Activated CD4-positive, alpha-beta T cell treated with anti-CD3 and anti-CD28 coated beads for 36 hours (primary cell): ENCODE measurements at regions not wholly inside any gene's neighbourhood (a gene's known extent, or its start where the extent isn't known, plus 50 kb on each side); places are given as distances from the start of the nearest gene placed in this dataset.

ENCODE experiments used
- ATAC-seq: fragments of 200-7000 bp; cut with Tn5 transposase; one replicate; pipeline ENCODE4 v1.10.0; 2021; ENCODE audit warnings: mild to moderate bottlenecking, moderate library complexity
- CTCF ChIA-PET: fragments of 350-600 bp; sonication (Branson Sonifier 250); formaldehyde crosslinking; loops from one replicate; lab custom pipeline; 2021; ENCODE audit warnings: antibody characterized with exemption; lab: Charles Lee
- POLR2A ChIA-PET: fragments of 350-600 bp; sonication (Branson Sonifier 250); formaldehyde crosslinking; loops from one replicate; lab custom pipeline; 2021; ENCODE audit warnings: antibody characterized with exemption, inconsistent platforms; lab: Charles Lee
- DNase-seq: peaks from one replicate; pipeline ENCODE4 v3.0.0-alpha.2; 2020
- H3K27ac Mint-ChIP-seq: one replicate; pipeline ENCODE4 v1.8.0; 2021; ENCODE audit warnings: mixed read lengths
- H3K27me3 Mint-ChIP-seq: one replicate; pipeline ENCODE4 v1.8.0; 2021; ENCODE audit warnings: mixed read lengths
- H3K36me3 Mint-ChIP-seq: one replicate; pipeline ENCODE4 v1.8.0; 2021; ENCODE audit warnings: low read depth, mixed read lengths
- H3K4me1 Mint-ChIP-seq: one replicate; pipeline ENCODE4 v1.8.0; 2021; ENCODE audit warnings: mixed read lengths
- H3K4me3 Mint-ChIP-seq: one replicate; pipeline ENCODE4 v1.8.0; 2021; ENCODE audit warnings: mild to moderate bottlenecking, moderate library complexity, mixed read lengths
- H3K9me3 Mint-ChIP-seq: one replicate; pipeline ENCODE4 v1.8.0; 2021; ENCODE audit warnings: low read depth, mixed read lengths
- intact Hi-C, 2 experiments: fragments of 100-400 bp; cut with DNase I in 1 of 2; cut with micrococcal nuclease in 1 of 2; formaldehyde crosslinking; loops; one replicate each; pipeline versions ENCODE4 v1.14.2 to v1.15.1; 2022 to 2024; cut with DNase I, micrococcal nuclease

- intact Hi-C loops, result no loop called here
- DNase-seq (no peak), ATAC-seq (no peak)
- Mint-ChIP-seq H3K27ac (no peak overlapping the region), H3K9me3 (no peaks in the 10 kb centered on the region), H3K4me1 (no peaks in the 10 kb centered on the region), H3K4me3 (no peak overlapping the region), H3K27me3 (peaks cover 6% of the 10 kb centered on the region), H3K36me3 (no peaks in the 10 kb centered on the region)
- ChIA-PET CTCF (no interaction called here), POLR2A (no interaction called here)
Observed at GRCh38 chr13:106678646-106679418, 110.9 kb upstream of the ARGLU1 start.

GRCh38 chr13:106675311-106675710 is 107.4 kb upstream of the ARGLU1 start:
- ChIA-PET POLR2A (no interaction called here), CTCF (no interaction called here)
- Mint-ChIP-seq H3K27ac (no peak overlapping the region), H3K4me1 (no peaks in the 10 kb centered on the region), H3K9me3 (no peaks in the 10 kb centered on the region), H3K27me3 (peaks cover 8% of the 10 kb centered on the region), H3K36me3 (no peaks in the 10 kb centered on the region), H3K4me3 (no peak overlapping the region)
- ATAC-seq (no peak), DNase-seq (no peak)
- intact Hi-C loops, result no loop called here

- Mint-ChIP-seq H3K9me3 (no peaks in the 10 kb centered on the region), H3K27me3 (peaks cover 4% of the 10 kb centered on the region), H3K4me1 (no peaks in the 10 kb centered on the region), H3K4me3 (no peak overlapping the region), H3K27ac (no peak overlapping the region), H3K36me3 (no peaks in the 10 kb centered on the region)
- DNase-seq, result no peak
- ATAC-seq, result no peak
- intact Hi-C loops, result no loop called here
- ChIA-PET CTCF (no interaction called here), POLR2A (no interaction called here)
Observed at GRCh38 chr13:106660746-106661625, 93.0 kb upstream of the ARGLU1 start.

GRCh38 chr13:106657104-106657503 is 89.2 kb upstream of the ARGLU1 start:
- ChIA-PET CTCF (no interaction called here), POLR2A (no interaction called here)
- ATAC-seq (no peak), DNase-seq (no peak)
- no peaks in the 10 kb centered on the region for H3K9me3 Mint-ChIP-seq
- H3K27ac Mint-ChIP-seq, result no peak overlapping the region
- H3K4me1 Mint-ChIP-seq, result no peaks in the 10 kb centered on the region
- H3K36me3 Mint-ChIP-seq, result no peaks in the 10 kb centered on the region
- H3K27me3 Mint-ChIP-seq, result peaks cover 10% of the 10 kb centered on the region
- intact Hi-C loops, result no loop called here
- H3K4me3 Mint-ChIP-seq, result no peak overlapping the region

- no peak for DNase-seq
- Mint-ChIP-seq H3K27ac (no peak overlapping the region), H3K4me3 (no peak overlapping the region), H3K4me1 (no peaks in the 10 kb centered on the region), H3K9me3 (no peaks in the 10 kb centered on the region), H3K36me3 (no peaks in the 10 kb centered on the region), H3K27me3 (peaks cover 10% of the 10 kb centered on the region)
- ATAC-seq, result no peak
- intact Hi-C loops, result no loop called here
- ChIA-PET POLR2A (no interaction called here), CTCF (no interaction called here)
Observed at GRCh38 chr13:106656186-106656585, 88.2 kb upstream of the ARGLU1 start.

- Mint-ChIP-seq H3K27ac (no peak overlapping the region), H3K4me3 (no peak overlapping the region), H3K4me1 (no peaks in the 10 kb centered on the region), H3K27me3 (peaks cover 12% of the 10 kb centered on the region), H3K36me3 (no peaks in the 10 kb centered on the region), H3K9me3 (no peaks in the 10 kb centered on the region)
- intact Hi-C loops, result no loop called here
- POLR2A ChIA-PET, result no interaction called here
- ATAC-seq, result no peak
- CTCF ChIA-PET, result no interaction called here
- no peak for DNase-seq
Observed at GRCh38 chr13:106651442-106651841, 83.5 kb upstream of the ARGLU1 start.

GRCh38 chr13:106650690-106651205 is 82.8 kb upstream of the ARGLU1 start:
- Mint-ChIP-seq H3K27me3 (peaks cover 13% of the 10 kb centered on the region), H3K9me3 (no peaks in the 10 kb centered on the region), H3K36me3 (no peaks in the 10 kb centered on the region), H3K4me1 (no peaks in the 10 kb centered on the region), H3K4me3 (no peak overlapping the region), H3K27ac (no peak overlapping the region)
- intact Hi-C loops, result no loop called here
- DNase-seq, result no peak
- ATAC-seq, result no peak
- ChIA-PET CTCF (no interaction called here), POLR2A (no interaction called here)

GRCh38 chr13:106649495-106649894 is 81.6 kb upstream of the ARGLU1 start:
- ATAC-seq (no peak), DNase-seq (no peak)
- ChIA-PET CTCF (no interaction called here), POLR2A (no interaction called here)
- H3K9me3 Mint-ChIP-seq, result no peaks in the 10 kb centered on the region
- H3K4me3 Mint-ChIP-seq, result no peak overlapping the region
- H3K27ac Mint-ChIP-seq, result no peak overlapping the region
- H3K27me3 Mint-ChIP-seq, result peaks cover 15% of the 10 kb centered on the region
- H3K4me1 Mint-ChIP-seq, result no peaks in the 10 kb centered on the region
- intact Hi-C loops, result no loop called here
- no peaks in the 10 kb centered on the region for H3K36me3 Mint-ChIP-seq

GRCh38 chr13:106640515-106640914 is 72.6 kb upstream of the ARGLU1 start:
- DNase-seq (no peak), ATAC-seq (no peak)
- no peak overlapping the region for H3K4me3 Mint-ChIP-seq
- intact Hi-C loops, result no loop called here
- H3K27me3 Mint-ChIP-seq, result peaks cover 12% of the 10 kb centered on the region
- H3K27ac Mint-ChIP-seq, result no peak overlapping the region
- CTCF ChIA-PET, result interaction anchor here (0.7 to 1.4 kb wide), 2 partner anchors 20 to 564 kb away, joined by 3 to 5 read pairs; no protein-coding TSS in a partner anchor
- no peaks in the 10 kb centered on the region for H3K9me3 Mint-ChIP-seq
- H3K4me1 Mint-ChIP-seq, result no peaks in the 10 kb centered on the region
- POLR2A ChIA-PET, result no interaction called here
- H3K36me3 Mint-ChIP-seq, result no peaks in the 10 kb centered on the region

- ChIA-PET CTCF (no interaction called here), POLR2A (no interaction called here)
- intact Hi-C loops, result no loop called here
- Mint-ChIP-seq H3K4me3 (no peak overlapping the region), H3K27me3 (peaks cover 12% of the 10 kb centered on the region), H3K4me1 (no peaks in the 10 kb centered on the region), H3K9me3 (no peaks in the 10 kb centered on the region), H3K36me3 (no peaks in the 10 kb centered on the region), H3K27ac (no peak overlapping the region)
- ATAC-seq, result no peak
- no peak for DNase-seq
Observed at GRCh38 chr13:106637519-106637918, 69.6 kb upstream of the ARGLU1 start.

- no peak overlapping the region for H3K4me3 Mint-ChIP-seq
- H3K4me1 Mint-ChIP-seq, result no peaks in the 10 kb centered on the region
- ATAC-seq (no peak), DNase-seq (no peak)
- no peaks in the 10 kb centered on the region for H3K9me3 Mint-ChIP-seq
- no peaks in the 10 kb centered on the region for H3K36me3 Mint-ChIP-seq
- peaks cover 12% of the 10 kb centered on the region for H3K27me3 Mint-ChIP-seq
- intact Hi-C loops, result no loop called here
- CTCF ChIA-PET, result interaction anchor here (0.8 kb wide), 1 partner anchor 13 kb away, joined by 3 read pairs; no protein-coding TSS in a partner anchor
- no peak overlapping the region for H3K27ac Mint-ChIP-seq
- POLR2A ChIA-PET, result no interaction called here
Observed at GRCh38 chr13:106636492-106636891, 68.6 kb upstream of the ARGLU1 start.
